ENCODE measurements at regions not wholly inside any gene's neighbourhood (a gene's known extent, or its start where the extent isn't known, plus 50 kb on each side); places are given as distances from the start of the nearest gene placed in this dataset.

DNA sequence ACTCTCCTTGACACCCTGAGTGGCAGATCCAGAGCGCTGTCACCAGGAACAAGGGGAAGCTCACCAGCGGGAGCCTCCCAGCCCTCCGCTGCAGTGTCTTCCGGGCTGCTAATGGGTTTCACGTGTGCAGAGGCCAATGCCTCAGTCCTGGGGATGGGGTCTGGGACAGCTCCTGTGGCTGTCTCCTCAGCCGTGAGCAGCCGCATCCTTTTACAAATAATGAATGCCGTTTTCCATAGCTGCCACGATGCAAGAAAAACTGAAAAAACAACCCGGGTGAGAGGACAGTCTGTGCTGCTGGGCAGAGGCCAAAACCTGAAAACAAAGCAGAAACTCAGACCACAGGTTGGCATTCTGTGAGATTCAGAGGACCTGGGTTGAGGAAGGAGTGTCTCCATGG is 212.2 kb upstream of the RAB4A start:
- intact Hi-C loops (cut with micrococcal nuclease; ENCODE audit: unreplicated experiment) (no loop called here), in situ Hi-C loops (cut with HindIII; ENCODE audit: low pct_unique_long_range_greater_than_20kb, low sequenced_read_pairs) (no loop called here)
- Histone ChIP-seq H3K27ac (ENCODE audit: low read length) (no peak overlapping the region), H3K9me3 (ENCODE audit: control insufficient read depth, insufficient read depth, low read depth, low read length) (no peaks in the 10 kb centered on the region), H3K4me3 (ENCODE audit: low read depth in 2 of 2, low read length in 2 of 2) (no peak overlapping the region), H3K4me1 (ENCODE audit: control insufficient read depth, insufficient read depth, low read length) (no peaks in the 10 kb centered on the region), H3K27me3 (ENCODE audit: control insufficient read depth, insufficient read depth, low read length) (no peaks in the 10 kb centered on the region), H3K36me3 (ENCODE audit: control insufficient read depth, insufficient read depth, low read length) (no peaks in the 10 kb centered on the region)
- ChIA-PET CTCF (no interaction called here), POLR2A (no interaction called here)
- ATAC-seq (no peak), DNase-seq (ENCODE audit: low read depth, low spot score) (no peak)
- no TSS peak for BruUV-seq (replicated peaks)
- TF ChIP-seq REST (IDR thresholded peaks at IDR 0.05; ENCODE audit: insufficient read depth in 1 of 2, low read depth in 2 of 2, low read length in 1 of 2): no peak
- TF ChIP-seq POLR2AphosphoS5 (IDR thresholded peaks at IDR 0.05; ENCODE audit: low read depth, low read length): no peak
- TF ChIP-seq, protein P1, sequence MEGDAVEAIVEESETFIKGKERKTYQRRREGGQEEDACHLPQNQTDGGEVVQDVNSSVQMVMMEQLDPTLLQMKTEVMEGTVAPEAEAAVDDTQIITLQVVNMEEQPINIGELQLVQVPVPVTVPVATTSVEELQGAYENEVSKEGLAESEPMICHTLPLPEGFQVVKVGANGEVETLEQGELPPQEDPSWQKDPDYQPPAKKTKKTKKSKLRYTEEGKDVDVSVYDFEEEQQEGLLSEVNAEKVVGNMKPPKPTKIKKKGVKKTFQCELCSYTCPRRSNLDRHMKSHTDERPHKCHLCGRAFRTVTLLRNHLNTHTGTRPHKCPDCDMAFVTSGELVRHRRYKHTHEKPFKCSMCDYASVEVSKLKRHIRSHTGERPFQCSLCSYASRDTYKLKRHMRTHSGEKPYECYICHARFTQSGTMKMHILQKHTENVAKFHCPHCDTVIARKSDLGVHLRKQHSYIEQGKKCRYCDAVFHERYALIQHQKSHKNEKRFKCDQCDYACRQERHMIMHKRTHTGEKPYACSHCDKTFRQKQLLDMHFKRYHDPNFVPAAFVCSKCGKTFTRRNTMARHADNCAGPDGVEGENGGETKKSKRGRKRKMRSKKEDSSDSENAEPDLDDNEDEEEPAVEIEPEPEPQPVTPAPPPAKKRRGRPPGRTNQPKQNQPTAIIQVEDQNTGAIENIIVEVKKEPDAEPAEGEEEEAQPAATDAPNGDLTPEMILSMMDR (IDR thresholded peaks at IDR 0.05): no peak
- no peak for TF ChIP-seq SIN3A (IDR thresholded peaks at IDR 0.05; ENCODE audit: borderline replicate concordance, insufficient read depth, low read depth, low read length)
- TF ChIP-seq TCF7L2 (IDR thresholded peaks at IDR 0.05; ENCODE audit: low read depth, low read length): no peak

DNA sequence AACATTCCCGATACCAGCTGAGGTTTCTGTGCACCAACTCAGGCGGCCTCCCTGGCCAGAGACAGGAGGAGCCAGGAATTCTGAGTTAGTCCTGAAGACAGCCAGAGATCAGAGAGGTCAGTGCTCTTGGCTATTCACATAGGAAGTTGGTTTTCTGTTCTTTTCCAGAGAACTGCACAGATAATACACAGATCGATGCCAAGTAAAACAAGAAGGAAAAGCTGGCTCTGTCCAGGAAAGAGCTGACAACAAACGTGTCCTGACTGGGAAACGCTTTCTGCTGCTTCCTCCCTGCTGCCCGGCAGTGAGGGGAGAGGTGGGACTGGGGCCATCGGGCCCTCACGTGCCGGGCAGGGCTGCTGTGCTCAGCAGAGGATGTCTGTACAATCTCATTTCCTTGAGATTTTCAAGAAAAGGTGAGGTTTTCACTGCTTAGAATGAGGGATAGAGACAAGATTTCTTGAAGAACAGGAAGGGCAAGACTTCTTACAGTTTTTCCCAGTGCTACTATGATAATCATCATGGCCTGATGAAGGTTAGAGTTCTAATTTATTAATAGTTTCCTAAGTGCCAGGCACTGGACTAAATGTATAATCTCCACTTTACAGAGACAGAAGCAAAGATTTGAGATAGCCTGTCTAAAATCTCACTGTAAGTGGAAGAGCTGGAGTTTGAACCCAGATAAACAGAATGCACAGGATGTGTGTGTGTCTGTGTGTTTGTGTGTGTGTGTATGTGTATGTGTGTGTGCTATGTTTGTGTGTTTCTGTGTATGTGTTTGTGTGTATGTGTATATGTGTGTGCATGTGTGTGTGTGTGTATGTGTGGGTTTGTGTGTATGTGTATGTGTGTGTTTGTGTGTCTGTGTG is 211.0 kb upstream of the RAB4A start:
- ChIA-PET POLR2A (no interaction called here), CTCF (no interaction called here)
- intact Hi-C loops (cut with micrococcal nuclease; ENCODE audit: unreplicated experiment): no loop called here
- no peak overlapping the region for H3K4me3 ChIP-seq (ENCODE audit: low read depth in 2 of 2, low read length in 2 of 2)
- H3K9me3 ChIP-seq (ENCODE audit: control insufficient read depth, insufficient read depth, low read depth, low read length): no peaks in the 10 kb centered on the region
- no TSS peak for BruUV-seq (replicated peaks)
- in situ Hi-C loops (cut with HindIII; ENCODE audit: low pct_unique_long_range_greater_than_20kb, low sequenced_read_pairs): no loop called here
- DNase-seq (ENCODE audit: low read depth, low spot score) (no peak), ATAC-seq (peak; percentile 42; the same call in 1 of the 2 replicates)
- H3K4me1 ChIP-seq (ENCODE audit: control insufficient read depth, insufficient read depth, low read length): no peaks in the 10 kb centered on the region
- H3K27ac ChIP-seq (ENCODE audit: low read length): no peak overlapping the region
- TF ChIP-seq TCF7L2 (IDR thresholded peaks at IDR 0.05; ENCODE audit: low read depth, low read length) (no peak), POLR2AphosphoS5 (IDR thresholded peaks at IDR 0.05; ENCODE audit: low read depth, low read length) (no peak), REST (IDR thresholded peaks at IDR 0.05; ENCODE audit: insufficient read depth in 1 of 2, low read depth in 2 of 2, low read length in 1 of 2) (no peak), SIN3A (IDR thresholded peaks at IDR 0.05; ENCODE audit: borderline replicate concordance, insufficient read depth, low read depth, low read length) (no peak)
- TF ChIP-seq, protein P1 (IDR thresholded peaks at IDR 0.05): no peak
- no peaks in the 10 kb centered on the region for H3K36me3 ChIP-seq (ENCODE audit: control insufficient read depth, insufficient read depth, low read length)
- 0 out of 2 replicates have a peak, but pooled peaks cover 2% of the 10 kb centered on the region for H3K27me3 ChIP-seq (ENCODE audit: control insufficient read depth, insufficient read depth, low read length)

Data from Panc1 (cell line).